T-cell (primary cell): ENCODE measurements at regions not wholly inside any gene's neighbourhood (a gene's known extent, or its start where the extent isn't known, plus 50 kb on each side); places are given as distances from the start of the nearest gene placed in this dataset.

Experiments
- ATAC-seq, 4 experiments: fragments of 200-7000 bp in 3 of 4; fragments of 150-1000 bp in 1 of 4; cut with Tn5 transposase; replicated peaks in 1 of 4; 1 replicate in 3 of 4; 2 replicates in 1 of 4; pipeline ENCODE4 v1.10.0; 2021; ENCODE audit warnings: moderate library complexity in 3 of 4, mild to moderate bottlenecking in 2 of 4, moderate number of reproducible peaks in 1 of 4
- CTCF ChIA-PET, 2 donors: fragments of 300-600 bp; sonication (Branson Sonifier 250); formaldehyde crosslinking; loops; one replicate each; lab custom pipeline; 2022; ENCODE audit warnings: antibody characterized with exemption in 2 of 2; lab: Charles Lee
- POLR2A ChIA-PET, 2 donors: fragments of 300-600 bp; sonication (Branson Sonifier 250); formaldehyde crosslinking; loops; one replicate each; lab custom pipeline; 2022; ENCODE audit warnings: antibody characterized with exemption in 2 of 2; lab: Charles Lee
- DNase-seq, 35 experiments: peaks; one replicate each; pipeline versions ENCODE4 v3.0.0 to v3.0.0-alpha.2; 2013 to 2023
- H3K27ac ChIP-seq: one replicate; pipeline ENCODE4 v1.5.1; 2013; ENCODE audit warnings: low read length
- H3K27me3 ChIP-seq, 2 experiments: replicated peaks in 1 of 2; 1 replicate in 1 of 2; 2 replicates in 1 of 2; pipeline versions ENCODE4 v1.6.1 to v1.7.0; 2013; ENCODE audit warnings: low read length in 1 of 2, mixed read lengths in 1 of 2; ENCODE audit not compliant: control insufficient read depth in 2 of 2, insufficient read depth in 2 of 2; ENCODE audit errors: extremely low read depth in 1 of 2
- H3K36me3 ChIP-seq, 2 donors: 1 replicate in 1 of 2; 2 replicates in 1 of 2; pipeline versions ENCODE4 v1.6.1 to v1.7.0; 2013; ENCODE audit warnings: low read length in 1 of 2; ENCODE audit not compliant: control insufficient read depth in 2 of 2, insufficient read depth in 1 of 2; ENCODE audit errors: extremely low read depth in 1 of 2
- H3K4me1 ChIP-seq, 2 experiments: 1 replicate in 1 of 2; 2 replicates in 1 of 2; pipeline versions ENCODE4 v1.6.1 to v1.7.0; 2013; ENCODE audit warnings: low read length in 2 of 2, mixed read lengths in 1 of 2; ENCODE audit not compliant: insufficient read depth in 2 of 2, control insufficient read depth in 1 of 2; ENCODE audit errors: extremely low read depth in 1 of 2
- H3K4me3 ChIP-seq, 2 donors: 1 replicate in 1 of 2; 2 replicates in 1 of 2; pipeline versions ENCODE4 v1.5.1 to v1.7.0; 2013; ENCODE audit warnings: mild to moderate bottlenecking in 2 of 2, low read length in 1 of 2, moderate library complexity in 1 of 2; ENCODE audit not compliant: control insufficient read depth in 1 of 2; ENCODE audit errors: extremely low read depth in 1 of 2
- H3K9me3 ChIP-seq: 2 replicates; pipeline ENCODE4 v1.7.0; 2013
- H3K27ac Mint-ChIP-seq, 2 donors: one replicate each; pipeline ENCODE4 v1.8.0; 2020 to 2021; ENCODE audit warnings: mild to moderate bottlenecking in 2 of 2, mixed read lengths in 2 of 2
- H3K27me3 Mint-ChIP-seq, 2 donors: one replicate each; pipeline ENCODE4 v1.8.0; 2021 to 2022; ENCODE audit warnings: mixed read lengths in 2 of 2
- H3K36me3 Mint-ChIP-seq: one replicate; pipeline ENCODE4 v1.8.0; 2021; ENCODE audit warnings: mixed read lengths
- H3K4me1 Mint-ChIP-seq, 3 donors: one replicate each; pipeline ENCODE4 v1.8.0; 2020 to 2022; ENCODE audit warnings: mixed read lengths in 3 of 3, mild to moderate bottlenecking in 1 of 3
- H3K4me3 Mint-ChIP-seq, 3 donors: one replicate each; pipeline ENCODE4 v1.8.0; 2020 to 2022; ENCODE audit warnings: mild to moderate bottlenecking in 3 of 3, mixed read lengths in 3 of 3, moderate library complexity in 3 of 3
- H3K9me3 Mint-ChIP-seq, 3 donors: one replicate each; pipeline ENCODE4 v1.8.0; 2020 to 2022; ENCODE audit warnings: mixed read lengths in 3 of 3
- WGBS: methylation state at CpG from one replicate; pipeline ENCODE4 v1.1.5; 2013; ENCODE audit warnings: missing lambda C conversion rate; ENCODE audit not compliant: insufficient coverage; 5-methylcytosine and 5-hydroxymethylcytosine counted together

- Mint-ChIP-seq H3K4me1 (no peaks in the 10 kb centered on the region), H3K4me3 (no peak overlapping the region), H3K9me3 (peaks cover 0 to 4% (median 0%) of the 10 kb centered on the region in 3 donors), H3K36me3 (no peaks in the 10 kb centered on the region), H3K27ac (no peak overlapping the region), H3K27me3 (no peaks in the 10 kb centered on the region)
- DNase-seq (no peak), ATAC-seq (no peak)
- CTCF ChIA-PET: no interaction called here
- H3K27me3 ChIP-seq: peaks cover 0 to 2% of the 10 kb centered on the region in 2 experiments
- no peaks in the 10 kb centered on the region for H3K4me1 ChIP-seq
- no peak overlapping the region for H3K4me3 ChIP-seq
- H3K9me3 ChIP-seq: no peaks in the 10 kb centered on the region
- no peak overlapping the region for H3K27ac ChIP-seq
- no peaks in the 10 kb centered on the region for H3K36me3 ChIP-seq
- POLR2A ChIA-PET: no interaction called here
These were observed 213.0 kb downstream of the FRK start for GRCh38 chr6:115847671-115848070.

- Mint-ChIP-seq H3K4me1 (no peaks in the 10 kb centered on the region), H3K36me3 (no peaks in the 10 kb centered on the region), H3K27me3 (no peaks in the 10 kb centered on the region), H3K27ac (no peak overlapping the region), H3K4me3 (no peak overlapping the region), H3K9me3 (no peaks in the 10 kb centered on the region)
- Histone ChIP-seq H3K4me1 (no peaks in the 10 kb centered on the region), H3K27ac (no peak overlapping the region), H3K27me3 (no peaks in the 10 kb centered on the region), H3K9me3 (no peaks in the 10 kb centered on the region), H3K36me3 (no peaks in the 10 kb centered on the region), H3K4me3 (no peak overlapping the region)
- CTCF ChIA-PET: no interaction called here
- POLR2A ChIA-PET: no interaction called here
- ATAC-seq (no peak), DNase-seq (no peak)
These were observed 216.7 kb downstream of the FRK start for GRCh38 chr6:115843945-115844344.

GRCh38 chr6:115842338-115842737 is 218.4 kb downstream of the FRK start:
- no peak for DNase-seq
- WGBS: no CpG with 5 or more reads among the region's 3 CpGs

DNA sequence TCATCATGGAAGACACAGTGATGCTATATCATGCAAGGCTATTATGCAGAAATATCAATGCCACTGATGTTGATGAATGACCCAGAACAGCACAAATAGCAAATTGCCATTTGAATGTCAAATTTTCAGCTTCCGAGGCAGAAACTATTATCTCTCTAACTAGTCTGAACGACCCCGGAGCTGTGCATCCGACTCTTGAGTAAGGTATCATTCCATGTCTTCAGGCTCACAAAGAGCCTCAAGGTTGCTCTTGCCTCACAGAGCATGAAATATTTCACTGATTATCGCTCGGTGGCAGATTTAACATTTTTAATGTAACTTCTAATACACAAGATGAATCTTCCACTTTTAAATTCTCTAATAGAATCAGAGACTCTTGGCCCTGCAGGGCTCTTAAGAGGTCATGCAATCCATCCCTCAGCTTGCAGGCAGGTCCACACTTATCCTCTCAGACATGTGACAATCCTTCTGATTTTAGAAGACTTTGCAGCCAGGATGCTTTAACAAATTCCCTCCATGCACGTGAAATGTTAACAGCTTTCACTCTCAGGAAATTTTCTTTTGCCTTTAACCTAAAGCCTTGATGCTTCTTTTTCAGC is 221.0 kb downstream of the FRK start:
- H3K4me3 Mint-ChIP-seq: no peak overlapping the region
- Histone ChIP-seq H3K4me3 (no peak overlapping the region), H3K36me3 (no peaks in the 10 kb centered on the region), H3K4me1 (no peaks in the 10 kb centered on the region), H3K9me3 (no peaks in the 10 kb centered on the region), H3K27ac (no peak overlapping the region), H3K27me3 (no peaks in the 10 kb centered on the region)
- no peaks in the 10 kb centered on the region for H3K4me1 Mint-ChIP-seq
- no peak for ATAC-seq
- peaks cover 3 to 5% (median 3%) of the 10 kb centered on the region in 3 donors for H3K9me3 Mint-ChIP-seq
- no peaks in the 10 kb centered on the region for H3K27me3 Mint-ChIP-seq
- DNase-seq: no peak
- POLR2A ChIA-PET: no interaction called here
- H3K36me3 Mint-ChIP-seq: no peaks in the 10 kb centered on the region
- CTCF ChIA-PET: no interaction called here
- H3K27ac Mint-ChIP-seq: no peak overlapping the region
- 90% methylated on average over 7 of the region's 7 CpGs for WGBS

More at GRCh38 chr6:115842338-115842737, 218.4 kb downstream of the FRK start:
- H3K36me3 ChIP-seq: no peaks in the 10 kb centered on the region
- Mint-ChIP-seq H3K36me3 (no peaks in the 10 kb centered on the region), H3K4me1 (no peaks in the 10 kb centered on the region), H3K9me3 (no peaks in the 10 kb centered on the region), H3K4me3 (no peak overlapping the region), H3K27me3 (no peaks in the 10 kb centered on the region), H3K27ac (no peak overlapping the region)
- H3K4me3 ChIP-seq: no peak overlapping the region
- no peak for ATAC-seq
- no peaks in the 10 kb centered on the region for H3K27me3 ChIP-seq
- H3K4me1 ChIP-seq: no peaks in the 10 kb centered on the region
- no peak overlapping the region for H3K27ac ChIP-seq
- ChIA-PET POLR2A (no interaction called here), CTCF (interaction anchor here in 1 of 2 donors (0.6 kb wide), 1 partner anchor 140 kb away, joined by 3 read pairs; no protein-coding TSS in a partner anchor)
- H3K9me3 ChIP-seq: no peaks in the 10 kb centered on the region

DNA sequence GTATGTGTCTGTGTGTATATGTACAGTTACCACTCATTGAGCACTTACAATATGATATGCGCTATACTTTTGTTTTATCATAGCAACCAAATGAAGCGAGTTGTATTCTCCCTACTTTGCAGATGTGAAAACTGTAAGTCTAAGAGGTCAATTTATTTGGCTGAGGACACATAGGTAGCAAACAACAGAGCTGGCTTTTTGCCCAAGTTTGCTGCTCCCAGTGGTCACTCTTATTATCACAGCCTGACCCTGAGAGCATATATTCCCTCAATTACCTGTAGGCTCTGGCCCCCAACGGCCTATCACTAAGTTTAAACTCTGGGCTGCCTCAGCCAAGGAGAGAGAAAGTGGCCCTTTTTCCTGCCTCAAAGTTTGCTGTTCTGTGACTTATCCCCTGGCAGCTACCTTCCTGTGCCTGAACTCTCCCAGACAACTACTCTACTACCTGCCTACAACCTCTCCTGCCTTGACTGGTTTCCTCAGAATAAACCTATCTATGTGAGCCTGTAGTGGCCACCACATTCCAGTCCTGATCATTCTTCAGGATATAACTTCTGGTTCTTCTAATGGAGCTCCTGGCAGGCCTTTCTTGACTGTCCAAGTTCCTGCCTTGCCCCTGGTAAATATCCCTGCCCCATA is 221.8 kb downstream of the FRK start:
- Histone ChIP-seq H3K36me3 (no peaks in the 10 kb centered on the region), H3K27ac (no peak overlapping the region), H3K27me3 (no peaks in the 10 kb centered on the region), H3K4me3 (no peak overlapping the region), H3K4me1 (no peaks in the 10 kb centered on the region), H3K9me3 (no peaks in the 10 kb centered on the region)
- ATAC-seq (no peak), DNase-seq (no peak)
- Mint-ChIP-seq H3K9me3 (peaks cover 3 to 5% (median 3%) of the 10 kb centered on the region in 3 donors), H3K36me3 (no peaks in the 10 kb centered on the region), H3K27me3 (no peaks in the 10 kb centered on the region), H3K27ac (no peak overlapping the region), H3K4me1 (no peaks in the 10 kb centered on the region), H3K4me3 (no peak overlapping the region)
- ChIA-PET POLR2A (no interaction called here), CTCF (no interaction called here)
- WGBS: 62% methylated on average over 2 of the region's 3 CpGs

DNA sequence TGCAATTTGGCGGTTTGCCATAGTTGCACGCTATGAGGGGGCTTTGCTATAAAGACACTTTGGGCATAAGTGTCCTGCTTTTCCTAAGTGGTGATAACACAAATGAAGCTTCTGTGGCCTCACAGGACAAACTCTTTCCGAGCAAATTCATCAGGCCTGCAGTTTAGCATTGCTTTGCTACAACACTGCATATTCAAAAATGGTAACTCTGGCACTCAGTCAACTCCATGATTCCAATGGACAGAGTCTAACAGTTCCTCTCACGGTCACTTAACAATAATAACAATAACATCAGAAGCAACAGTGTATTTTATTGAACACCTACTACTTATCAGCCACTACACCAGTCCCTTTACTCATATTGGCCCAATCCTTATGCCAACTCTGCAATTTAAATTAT is 222.5 kb downstream of the FRK start:
- 74% methylated on average over 2 of the region's 4 CpGs for WGBS
- ATAC-seq: no peak
- Histone ChIP-seq H3K36me3 (no peaks in the 10 kb centered on the region), H3K4me1 (no peaks in the 10 kb centered on the region), H3K4me3 (no peak overlapping the region), H3K27ac (no peak overlapping the region), H3K9me3 (no peaks in the 10 kb centered on the region), H3K27me3 (no peaks in the 10 kb centered on the region)
- no peaks in the 10 kb centered on the region for H3K4me1 Mint-ChIP-seq
- no peaks in the 10 kb centered on the region for H3K36me3 Mint-ChIP-seq
- no peaks in the 10 kb centered on the region for H3K27me3 Mint-ChIP-seq
- H3K27ac Mint-ChIP-seq: no peak overlapping the region
- peaks cover 3 to 5% (median 3%) of the 10 kb centered on the region in 3 donors for H3K9me3 Mint-ChIP-seq
- no peak overlapping the region for H3K4me3 Mint-ChIP-seq
- ChIA-PET POLR2A (no interaction called here), CTCF (no interaction called here)
- no peak for DNase-seq
